PC-9 (cell line): ENCODE measurements at regions not wholly inside any gene's neighbourhood (a gene's known extent, or its start where the extent isn't known, plus 50 kb on each side); places are given as distances from the start of the nearest gene placed in this dataset.

Experiments used
- BruUV-seq: library from RNA; stranded (reverse); fragments of 400-500 nt; replicated peaks from 2 replicates; lab custom pipeline; 2021; lab: Mats Ljungman, UMichigan
- CTCF ChIA-PET: fragments of 300-600 bp; sonication (Branson Sonifier 250); formaldehyde crosslinking; loops from one replicate; lab custom pipeline; 2022; ENCODE audit warnings: antibody characterized with exemption; lab: Charles Lee
- POLR2A ChIA-PET: fragments of 300-600 bp; sonication (Branson Sonifier 250); formaldehyde crosslinking; loops from one replicate; lab custom pipeline; 2022; ENCODE audit warnings: antibody characterized with exemption; ENCODE audit not compliant: unreplicated experiment; lab: Charles Lee
- DNase-seq, 2 experiments: peaks; one replicate each; pipeline versions ENCODE4 v3.0.0 to v3.0.0-alpha.2; 2015 to 2022; ENCODE audit warnings: mixed read lengths in 1 of 2
- H2AFZ ChIP-seq: fragments of 200-600 bp; sonication (generic); 2 replicates; pipeline ENCODE4 v1.8.1; 2017; ENCODE audit warnings: antibody characterized with exemption
- H3F3A ChIP-seq: fragments of 200-600 bp; sonication (generic); 2 replicates; pipeline ENCODE4 v1.8.1; 2017; ENCODE audit warnings: antibody characterized with exemption, mild to moderate bottlenecking, low read depth; ENCODE audit not compliant: insufficient read depth
- H3K27ac ChIP-seq: fragments of 200-600 bp; sonication (generic); 2 replicates; pipeline ENCODE4 v1.6.1; 2016; ENCODE audit warnings: mixed run types
- H3K27me3 ChIP-seq: fragments of 200-600 bp; sonication (generic); 2 replicates; pipeline ENCODE4 v1.6.1; 2016; ENCODE audit warnings: low read depth, mixed run types; ENCODE audit not compliant: insufficient read depth
- H3K36me3 ChIP-seq: fragments of 200-600 bp; sonication (generic); 2 replicates; pipeline ENCODE4 v1.6.1; 2016; ENCODE audit warnings: low read depth, mixed run types
- H3K4me1 ChIP-seq: fragments of 200-600 bp; sonication (generic); replicated peaks from 2 replicates; pipeline ENCODE4 v1.6.1; 2016; ENCODE audit warnings: mixed run types; ENCODE audit not compliant: insufficient read depth
- H3K4me2 ChIP-seq: fragments of 200-600 bp; sonication (generic); 2 replicates; pipeline ENCODE4 v1.6.1; 2017; ENCODE audit warnings: mixed run types
- H3K4me3 ChIP-seq: fragments of 200-600 bp; sonication (generic); 2 replicates; pipeline ENCODE4 v1.6.1; 2016; ENCODE audit warnings: mixed run types
- H3K79me2 ChIP-seq: fragments of 200-600 bp; sonication (generic); 2 replicates; pipeline ENCODE4 v1.6.1; 2017; ENCODE audit warnings: low read depth, mixed run types
- H3K9me2 ChIP-seq: fragments of 200-600 bp; sonication (generic); 2 replicates; pipeline ENCODE4 v1.8.1; 2017; ENCODE audit warnings: mild to moderate bottlenecking; ENCODE audit not compliant: insufficient read depth
- H3K9me3 ChIP-seq: fragments of 200-600 bp; sonication (generic); 2 replicates; pipeline ENCODE4 v1.8.1; 2016; ENCODE audit warnings: low read depth; ENCODE audit not compliant: insufficient read depth
- H4K20me1 ChIP-seq: fragments of 200-600 bp; sonication (generic); 2 replicates; pipeline ENCODE4 v1.8.1; 2017; ENCODE audit not compliant: insufficient read depth
- CTCF ChIP-seq: fragments of 200-600 bp; sonication (generic); conservative IDR thresholded peaks from 2 replicates; pipeline ENCODE4 v1.6.1; 2017; ENCODE audit warnings: mixed run types, antibody characterized with exemption, mild to moderate bottlenecking, moderate library complexity
- EZH2 ChIP-seq: fragments of 200-600 bp; sonication (generic); IDR thresholded peaks from 2 replicates; pipeline ENCODE4 v1.8.0; 2017; ENCODE audit warnings: antibody characterized with exemption, low read depth
- intact Hi-C: fragments of 100-400 bp; cut with micrococcal nuclease; formaldehyde crosslinking; loops from one replicate; pipeline ENCODE4 v1.10.0; 2022; ENCODE audit not compliant: unreplicated experiment

GRCh38 chr1:221002601-221003000, 123.4 kb downstream of the HLX start:
- H2AFZ ChIP-seq, result no peak overlapping the region
- no peaks in the 10 kb centered on the region for H3F3A ChIP-seq
- H3K27me3 ChIP-seq, result no peaks in the 10 kb centered on the region
- no peak overlapping the region for H3K4me3 ChIP-seq
- no peaks in the 10 kb centered on the region for H3K9me2 ChIP-seq
- no peak for TF ChIP-seq EZH2
- TF ChIP-seq CTCF, result no peak
- CTCF ChIA-PET, result no interaction called here
- POLR2A ChIA-PET, result no interaction called here
- no peaks in the 10 kb centered on the region for H3K36me3 ChIP-seq
- intact Hi-C loops, result no loop called here
- no TSS peak for BruUV-seq
- no peaks in the 10 kb centered on the region for H3K79me2 ChIP-seq
- H4K20me1 ChIP-seq, result no peaks in the 10 kb centered on the region
- H3K4me1 ChIP-seq, result no peaks in the 10 kb centered on the region
- H3K27ac ChIP-seq, result no peak overlapping the region
- no peak for DNase-seq
- H3K9me3 ChIP-seq, result no peaks in the 10 kb centered on the region
- H3K4me2 ChIP-seq, result no peak overlapping the region

- ChIA-PET CTCF (no interaction called here), POLR2A (no interaction called here)
- Histone ChIP-seq H3K4me1 (no peaks in the 10 kb centered on the region), H3K9me2 (no peaks in the 10 kb centered on the region), H2AFZ (no peak overlapping the region), H3K27me3 (no peaks in the 10 kb centered on the region), H3K4me3 (no peak overlapping the region), H3K27ac (no peak overlapping the region), H3K36me3 (no peaks in the 10 kb centered on the region), H3F3A (no peaks in the 10 kb centered on the region), H3K9me3 (no peaks in the 10 kb centered on the region), H3K79me2 (no peaks in the 10 kb centered on the region), H3K4me2 (no peak overlapping the region), H4K20me1 (no peaks in the 10 kb centered on the region)
- intact Hi-C loops, result no loop called here
- TF ChIP-seq EZH2, result no peak
- TF ChIP-seq CTCF, result no peak
- no TSS peak for BruUV-seq
- no peak for DNase-seq
Observed at GRCh38 chr1:221011145-221011544, 131.9 kb downstream of the HLX start.

GRCh38 chr1:221012120-221012519, 132.9 kb downstream of the HLX start:
- no peak overlapping the region for H3K4me3 ChIP-seq
- H3K27ac ChIP-seq, result no peak overlapping the region
- CTCF ChIA-PET, result no interaction called here
- no peaks in the 10 kb centered on the region for H3F3A ChIP-seq
- H3K4me1 ChIP-seq, result no peaks in the 10 kb centered on the region
- DNase-seq, result no peak
- 0 out of 2 replicates have a peak, but pooled peaks cover 3% of the 10 kb centered on the region for H3K9me2 ChIP-seq
- no peaks in the 10 kb centered on the region for H3K79me2 ChIP-seq
- TF ChIP-seq CTCF (no peak), EZH2 (no peak)
- H3K9me3 ChIP-seq, result no peaks in the 10 kb centered on the region
- H3K4me2 ChIP-seq, result no peak overlapping the region
- no peak overlapping the region for H2AFZ ChIP-seq
- H3K36me3 ChIP-seq, result no peaks in the 10 kb centered on the region
- H3K27me3 ChIP-seq, result no peaks in the 10 kb centered on the region
- H4K20me1 ChIP-seq, result no peaks in the 10 kb centered on the region
- intact Hi-C loops, result no loop called here
- BruUV-seq, result no TSS peak
- POLR2A ChIA-PET, result no interaction called here
